KMS-11 (cell line): ENCODE measurements at regions not wholly inside any gene's neighbourhood (a gene's known extent, or its start where the extent isn't known, plus 50 kb on each side); places are given as distances from the start of the nearest gene placed in this dataset.

Experiments used
- H2AFZ ChIP-seq: fragments of 200-600 bp; sonication (generic); 2 replicates; pipeline ENCODE4 v1.6.1; 2016; ENCODE audit warnings: antibody characterized with exemption, mixed run types, low read depth
- H3K27ac ChIP-seq: fragments of 200-600 bp; sonication (generic); 2 replicates; pipeline ENCODE4 v1.6.1; 2016; ENCODE audit warnings: mild to moderate bottlenecking, mixed run types
- H3K27me3 ChIP-seq: fragments of 200-600 bp; sonication (generic); 2 replicates; pipeline ENCODE4 v1.6.1; 2017; ENCODE audit warnings: mild to moderate bottlenecking, low read depth, mixed run types, moderate library complexity; ENCODE audit not compliant: insufficient read depth
- H3K36me3 ChIP-seq: fragments of 200-600 bp; sonication (generic); 2 replicates; pipeline ENCODE4 v1.6.1; 2017; ENCODE audit warnings: mild to moderate bottlenecking, mixed run types; ENCODE audit not compliant: insufficient read depth
- H3K4me1 ChIP-seq: fragments of 200-600 bp; sonication (generic); 2 replicates; pipeline ENCODE4 v1.6.1; 2016; ENCODE audit warnings: mild to moderate bottlenecking, low read depth, mixed run types; ENCODE audit not compliant: poor library complexity, severe bottlenecking
- H3K4me2 ChIP-seq: fragments of 200-600 bp; sonication (generic); 2 replicates; pipeline ENCODE4 v1.7.0; 2016; ENCODE audit warnings: mild to moderate bottlenecking, mixed run types
- H3K4me3 ChIP-seq: fragments of 200-600 bp; sonication (generic); IDR thresholded peaks from 2 replicates; pipeline ENCODE4 v1.6.1; 2017; ENCODE audit warnings: low read depth, low read length, mixed read lengths; ENCODE audit not compliant: insufficient read depth
- H3K79me2 ChIP-seq: fragments of 200-600 bp; sonication (generic); 2 replicates; pipeline ENCODE4 v1.6.1; 2016; ENCODE audit warnings: low read depth, mixed run types; ENCODE audit not compliant: insufficient read depth
- H3K9ac ChIP-seq: fragments of 200-600 bp; sonication (generic); 2 replicates; pipeline ENCODE4 v1.6.1; 2016; ENCODE audit warnings: mild to moderate bottlenecking, mixed run types
- H4K20me1 ChIP-seq: fragments of 200-600 bp; sonication (generic); 2 replicates; pipeline ENCODE4 v1.6.1; 2016; ENCODE audit warnings: mild to moderate bottlenecking, mixed run types; ENCODE audit not compliant: insufficient read depth
- TF ChIP-seq, protein P1 (sequence below): fragments of 200-600 bp; sonication (generic); conservative IDR thresholded peaks from 2 replicates; pipeline ENCODE4 v1.6.1; 2017; ENCODE audit warnings: low read depth, mild to moderate bottlenecking, antibody characterized with exemption, low read length, moderate library complexity, mixed read lengths

DNA sequence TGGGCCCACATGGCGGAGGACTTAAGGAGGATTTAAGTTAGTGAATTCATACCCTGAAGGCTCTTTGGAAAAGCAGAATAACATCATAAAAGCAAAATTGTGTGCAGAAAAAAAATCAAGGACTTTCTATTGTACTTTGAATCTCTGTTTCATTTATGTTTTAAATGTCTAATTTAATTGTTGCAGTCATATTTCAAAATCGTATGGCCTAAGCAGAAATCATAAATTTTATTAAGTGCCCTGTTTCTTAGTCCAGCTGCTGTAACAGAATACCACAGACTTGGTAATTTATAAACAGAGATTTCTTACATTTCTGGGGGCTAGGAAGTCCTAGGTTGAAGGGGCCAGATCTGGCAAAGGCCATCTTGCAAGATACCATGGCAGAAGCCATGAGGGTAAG is 555.6 kb downstream of the LTN1 start:
- no peaks in the 10 kb centered on the region for H3K27me3 ChIP-seq
- H4K20me1 ChIP-seq = no peaks in the 10 kb centered on the region
- H3K36me3 ChIP-seq = no peaks in the 10 kb centered on the region
- H3K4me2 ChIP-seq = no peak overlapping the region
- no peak overlapping the region for H3K4me3 ChIP-seq
- H3K27ac ChIP-seq = no peak overlapping the region
- no peaks in the 10 kb centered on the region for H3K79me2 ChIP-seq
- no peak overlapping the region for H2AFZ ChIP-seq
- H3K9ac ChIP-seq = no peak overlapping the region
- TF ChIP-seq, protein P1, sequence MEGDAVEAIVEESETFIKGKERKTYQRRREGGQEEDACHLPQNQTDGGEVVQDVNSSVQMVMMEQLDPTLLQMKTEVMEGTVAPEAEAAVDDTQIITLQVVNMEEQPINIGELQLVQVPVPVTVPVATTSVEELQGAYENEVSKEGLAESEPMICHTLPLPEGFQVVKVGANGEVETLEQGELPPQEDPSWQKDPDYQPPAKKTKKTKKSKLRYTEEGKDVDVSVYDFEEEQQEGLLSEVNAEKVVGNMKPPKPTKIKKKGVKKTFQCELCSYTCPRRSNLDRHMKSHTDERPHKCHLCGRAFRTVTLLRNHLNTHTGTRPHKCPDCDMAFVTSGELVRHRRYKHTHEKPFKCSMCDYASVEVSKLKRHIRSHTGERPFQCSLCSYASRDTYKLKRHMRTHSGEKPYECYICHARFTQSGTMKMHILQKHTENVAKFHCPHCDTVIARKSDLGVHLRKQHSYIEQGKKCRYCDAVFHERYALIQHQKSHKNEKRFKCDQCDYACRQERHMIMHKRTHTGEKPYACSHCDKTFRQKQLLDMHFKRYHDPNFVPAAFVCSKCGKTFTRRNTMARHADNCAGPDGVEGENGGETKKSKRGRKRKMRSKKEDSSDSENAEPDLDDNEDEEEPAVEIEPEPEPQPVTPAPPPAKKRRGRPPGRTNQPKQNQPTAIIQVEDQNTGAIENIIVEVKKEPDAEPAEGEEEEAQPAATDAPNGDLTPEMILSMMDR = no peak
- no peaks in the 10 kb centered on the region for H3K4me1 ChIP-seq

DNA sequence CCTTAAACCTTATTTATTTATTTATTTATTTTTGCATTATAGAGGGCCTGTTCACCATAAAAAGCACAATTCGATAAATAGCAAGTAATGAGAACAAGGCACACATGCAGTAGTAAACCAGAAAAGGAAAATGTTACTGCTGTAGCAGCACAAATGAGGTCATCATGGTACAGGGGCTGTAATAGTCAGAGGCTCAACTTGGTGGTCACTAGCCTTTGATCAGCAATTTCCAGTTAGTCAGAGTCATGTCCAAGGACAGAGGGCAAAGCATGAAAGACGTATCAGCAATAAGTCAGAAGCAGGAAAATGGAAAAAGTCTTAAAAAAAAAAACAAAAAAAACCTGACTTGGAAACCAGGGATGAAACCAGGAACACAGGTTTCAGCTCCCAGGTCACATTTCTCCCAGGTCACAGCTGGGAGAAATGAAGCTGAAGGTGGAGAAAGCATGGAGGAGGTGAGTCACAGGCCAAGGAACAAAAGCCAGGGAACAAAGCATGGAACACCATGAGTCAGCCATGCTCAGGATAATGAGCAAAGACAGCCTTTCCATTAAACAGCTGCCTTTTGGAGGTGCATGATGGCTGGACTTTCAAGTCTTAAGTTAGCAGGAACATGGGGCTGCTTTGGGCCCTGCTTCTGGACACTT is 556.3 kb downstream of the LTN1 start:
- Histone ChIP-seq H3K4me2 (no peak overlapping the region), H4K20me1 (no peaks in the 10 kb centered on the region), H3K9ac (no peak overlapping the region), H3K4me3 (no peak overlapping the region), H2AFZ (no peak overlapping the region), H3K36me3 (no peaks in the 10 kb centered on the region), H3K4me1 (no peaks in the 10 kb centered on the region), H3K79me2 (no peaks in the 10 kb centered on the region), H3K27me3 (no peaks in the 10 kb centered on the region), H3K27ac (no peak overlapping the region)
- TF ChIP-seq, protein P1 = no peak

DNA sequence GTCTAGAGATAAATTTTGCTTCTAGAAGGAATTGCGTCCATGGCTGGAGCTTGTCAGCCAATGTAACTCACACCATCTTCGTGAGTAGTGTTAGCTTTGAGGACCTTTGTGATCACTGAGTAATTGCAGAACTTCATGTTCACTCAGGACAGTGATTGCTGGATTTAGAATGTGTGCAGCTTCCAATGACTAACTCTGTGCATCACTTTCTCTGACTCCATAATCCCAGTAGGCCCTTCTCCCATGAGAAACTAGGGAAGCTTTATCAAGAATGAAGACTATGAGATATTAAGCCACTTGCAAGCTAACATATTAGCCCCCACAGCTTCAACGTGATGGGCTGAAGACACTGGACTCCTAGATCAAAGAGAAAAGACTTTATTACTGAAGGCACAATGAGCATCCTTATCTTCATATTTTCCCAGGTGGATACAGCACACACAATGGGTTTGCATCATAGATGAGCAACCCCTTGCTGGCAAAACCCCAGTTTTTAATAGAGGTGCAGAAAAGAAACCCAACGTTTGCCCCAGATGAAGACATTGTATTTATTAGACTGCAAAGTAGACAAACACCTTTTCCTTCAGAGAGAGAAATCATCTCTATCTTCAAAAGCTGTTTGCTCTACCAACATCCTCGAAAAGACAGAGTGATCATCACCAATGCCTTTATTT is 561.0 kb downstream of the LTN1 start:
- Histone ChIP-seq H3K79me2 (no peaks in the 10 kb centered on the region), H3K4me1 (no peaks in the 10 kb centered on the region), H4K20me1 (no peaks in the 10 kb centered on the region), H3K36me3 (no peaks in the 10 kb centered on the region), H2AFZ (no peak overlapping the region), H3K4me3 (no peak overlapping the region), H3K27ac (no peak overlapping the region), H3K27me3 (no peaks in the 10 kb centered on the region), H3K4me2 (no peak overlapping the region), H3K9ac (no peak overlapping the region)
- TF ChIP-seq, protein P1 = no peak

DNA sequence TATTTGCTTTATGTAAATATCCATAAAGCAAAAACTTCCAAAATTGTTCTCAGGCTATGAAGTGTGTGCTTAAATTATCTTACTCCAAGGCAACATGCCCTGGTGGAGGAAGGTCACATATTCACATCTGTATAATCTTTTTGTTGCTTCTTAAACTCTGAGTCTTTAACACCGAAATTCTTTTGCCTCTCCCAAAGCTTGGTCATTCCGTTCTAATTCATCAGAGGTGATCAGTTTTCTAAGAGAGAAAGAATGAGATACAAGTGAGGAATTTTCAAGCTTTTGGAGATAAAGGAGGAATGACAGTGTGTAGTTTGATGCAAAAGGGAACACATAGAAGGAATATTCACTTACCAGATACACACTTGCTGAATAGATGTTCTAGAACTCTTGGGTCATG is 561.7 kb downstream of the LTN1 start:
- Histone ChIP-seq H3K4me1 (no peaks in the 10 kb centered on the region), H2AFZ (no peak overlapping the region), H4K20me1 (no peaks in the 10 kb centered on the region), H3K79me2 (no peaks in the 10 kb centered on the region), H3K27me3 (no peaks in the 10 kb centered on the region), H3K27ac (no peak overlapping the region), H3K36me3 (no peaks in the 10 kb centered on the region), H3K9ac (no peak overlapping the region), H3K4me2 (no peak overlapping the region), H3K4me3 (no peak overlapping the region)
- TF ChIP-seq, protein P1 = no peak
